Prostate gland (tissue), 2 donors: ENCODE measurements at regions not wholly inside any gene's neighbourhood (a gene's known extent, or its start where the extent isn't known, plus 50 kb on each side); places are given as distances from the start of the nearest gene placed in this dataset.

Experiments
- POLR2A ChIP-seq: fragments of 450-650 bp; IDR thresholded peaks from one replicate; pipeline ENCODE4 v1.6.1; 2016; ENCODE audit warnings: antibody characterized with exemption, mild to moderate bottlenecking
- POLR2AphosphoS5 ChIP-seq: sonication (generic); formaldehyde crosslinking; IDR thresholded peaks from one replicate; pipeline ENCODE4 v1.6.1; 2017; ENCODE audit warnings: antibody characterized with exemption
- TF ChIP-seq, protein P1 (sequence below), 4 experiments: fragments of 200-600 bp in 2 of 4; fragments of 450-650 bp in 2 of 4; sonication (generic) in 2 of 4; IDR thresholded peaks; 1 replicate in 3 of 4; 2 replicates in 1 of 4; pipeline ENCODE4 v1.5.1; 2016 to 2019; ENCODE audit warnings: antibody characterized with exemption in 4 of 4, mild to moderate bottlenecking in 2 of 4, moderate library complexity in 2 of 4

DNA sequence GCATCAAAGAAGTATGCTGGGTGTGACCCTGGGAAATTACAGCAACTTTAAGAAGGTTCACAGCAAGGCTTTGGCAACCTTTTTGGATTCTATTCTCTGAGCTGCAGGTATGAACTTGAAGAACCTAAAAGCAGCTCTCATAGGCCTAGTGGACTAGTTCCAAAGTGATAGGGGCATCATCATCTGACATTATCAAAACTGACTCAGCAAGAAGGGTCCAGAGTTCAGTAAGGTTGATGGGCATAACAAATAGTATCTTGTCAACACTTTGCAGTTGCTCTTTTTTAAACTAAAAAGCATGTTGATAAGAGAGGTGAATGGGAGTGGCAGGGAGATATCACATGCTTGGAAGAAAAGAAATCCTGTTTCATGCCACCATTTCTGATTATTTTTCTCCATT lies 249.3 kb downstream of the ZNF674 start:
- no peak for TF ChIP-seq POLR2A
- TF ChIP-seq, protein P1, sequence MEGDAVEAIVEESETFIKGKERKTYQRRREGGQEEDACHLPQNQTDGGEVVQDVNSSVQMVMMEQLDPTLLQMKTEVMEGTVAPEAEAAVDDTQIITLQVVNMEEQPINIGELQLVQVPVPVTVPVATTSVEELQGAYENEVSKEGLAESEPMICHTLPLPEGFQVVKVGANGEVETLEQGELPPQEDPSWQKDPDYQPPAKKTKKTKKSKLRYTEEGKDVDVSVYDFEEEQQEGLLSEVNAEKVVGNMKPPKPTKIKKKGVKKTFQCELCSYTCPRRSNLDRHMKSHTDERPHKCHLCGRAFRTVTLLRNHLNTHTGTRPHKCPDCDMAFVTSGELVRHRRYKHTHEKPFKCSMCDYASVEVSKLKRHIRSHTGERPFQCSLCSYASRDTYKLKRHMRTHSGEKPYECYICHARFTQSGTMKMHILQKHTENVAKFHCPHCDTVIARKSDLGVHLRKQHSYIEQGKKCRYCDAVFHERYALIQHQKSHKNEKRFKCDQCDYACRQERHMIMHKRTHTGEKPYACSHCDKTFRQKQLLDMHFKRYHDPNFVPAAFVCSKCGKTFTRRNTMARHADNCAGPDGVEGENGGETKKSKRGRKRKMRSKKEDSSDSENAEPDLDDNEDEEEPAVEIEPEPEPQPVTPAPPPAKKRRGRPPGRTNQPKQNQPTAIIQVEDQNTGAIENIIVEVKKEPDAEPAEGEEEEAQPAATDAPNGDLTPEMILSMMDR (IDR thresholded peaks at IDR 0.05), result no peak
- TF ChIP-seq POLR2AphosphoS5, result no peak
